ENCODE measurements at regions not wholly inside any gene's neighbourhood (a gene's known extent, or its start where the extent isn't known, plus 50 kb on each side); places are given as distances from the start of the nearest gene placed in this dataset.

- no peak for DNase-seq
Observed at GRCh38 chr2:120428748-120429147, 82.8 kb downstream of the INHBB start.

DNA sequence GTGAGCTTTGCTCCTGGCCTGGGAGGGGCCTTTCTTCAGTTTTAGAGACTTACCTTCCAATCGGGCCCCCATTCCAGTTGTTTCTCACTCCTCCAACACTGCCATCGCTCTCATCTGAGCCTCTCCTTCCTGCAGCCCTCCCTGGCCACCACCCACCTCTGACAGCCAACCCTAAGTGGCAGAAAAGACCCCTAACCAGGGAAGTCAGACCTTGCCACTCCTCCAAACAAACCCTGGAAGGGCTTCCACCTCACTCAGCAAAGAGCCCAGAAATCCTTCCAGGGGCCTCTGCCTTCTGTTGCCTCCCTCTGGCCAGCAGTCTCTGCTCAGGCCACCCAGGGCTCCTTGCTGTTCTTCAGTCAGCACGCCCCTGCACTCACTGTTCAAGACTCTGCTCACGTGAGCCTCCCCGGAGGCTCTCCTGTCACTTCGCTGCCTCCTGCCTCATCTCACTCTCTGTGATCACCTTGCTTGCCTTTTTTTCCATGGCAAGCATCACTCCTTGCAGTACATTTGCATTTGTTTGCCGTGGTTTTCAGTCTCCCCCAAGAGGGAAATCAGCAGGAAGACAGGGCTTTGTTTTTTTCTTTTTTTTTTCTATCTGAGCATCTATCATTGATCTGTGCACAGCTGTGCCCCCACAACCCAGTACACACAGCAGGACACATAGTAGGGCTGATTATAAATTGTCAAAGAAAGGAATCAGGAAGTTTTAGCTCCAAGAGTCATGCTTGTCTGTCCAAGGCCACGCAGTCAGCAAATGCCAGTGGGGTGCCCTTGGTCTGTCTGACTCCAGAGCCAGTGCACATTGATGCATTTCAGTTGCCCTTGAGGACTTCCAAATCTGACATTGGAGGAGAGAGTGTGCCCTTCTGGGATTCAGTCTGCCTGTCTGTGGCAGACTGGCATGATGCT lies 83.9 kb downstream of the INHBB start:
- DNase-seq, result no peak

- no peak for DNase-seq
Observed at GRCh38 chr2:120430501-120430830, 84.5 kb downstream of the INHBB start.

DNA sequence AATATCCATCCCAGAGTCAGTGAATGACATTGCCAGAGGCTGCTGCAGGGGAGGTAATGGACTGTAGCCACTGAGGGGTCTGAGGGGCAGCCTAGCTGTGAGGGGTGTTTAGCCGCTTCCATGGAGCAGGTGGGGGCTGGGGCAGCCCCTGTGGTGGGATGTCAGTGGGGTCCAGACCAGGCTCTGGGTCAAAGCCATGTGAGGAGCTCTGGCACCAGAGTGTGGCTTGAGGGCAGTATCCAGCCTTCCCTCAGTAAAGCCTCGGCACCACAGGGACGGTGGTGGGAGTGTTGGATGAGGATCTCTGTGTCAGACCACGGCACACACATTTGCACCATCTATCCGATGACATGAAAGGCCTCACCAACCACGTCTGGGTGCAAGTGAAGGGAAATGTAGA lies 85.0 kb downstream of the INHBB start:
- no peak for DNase-seq

DNA sequence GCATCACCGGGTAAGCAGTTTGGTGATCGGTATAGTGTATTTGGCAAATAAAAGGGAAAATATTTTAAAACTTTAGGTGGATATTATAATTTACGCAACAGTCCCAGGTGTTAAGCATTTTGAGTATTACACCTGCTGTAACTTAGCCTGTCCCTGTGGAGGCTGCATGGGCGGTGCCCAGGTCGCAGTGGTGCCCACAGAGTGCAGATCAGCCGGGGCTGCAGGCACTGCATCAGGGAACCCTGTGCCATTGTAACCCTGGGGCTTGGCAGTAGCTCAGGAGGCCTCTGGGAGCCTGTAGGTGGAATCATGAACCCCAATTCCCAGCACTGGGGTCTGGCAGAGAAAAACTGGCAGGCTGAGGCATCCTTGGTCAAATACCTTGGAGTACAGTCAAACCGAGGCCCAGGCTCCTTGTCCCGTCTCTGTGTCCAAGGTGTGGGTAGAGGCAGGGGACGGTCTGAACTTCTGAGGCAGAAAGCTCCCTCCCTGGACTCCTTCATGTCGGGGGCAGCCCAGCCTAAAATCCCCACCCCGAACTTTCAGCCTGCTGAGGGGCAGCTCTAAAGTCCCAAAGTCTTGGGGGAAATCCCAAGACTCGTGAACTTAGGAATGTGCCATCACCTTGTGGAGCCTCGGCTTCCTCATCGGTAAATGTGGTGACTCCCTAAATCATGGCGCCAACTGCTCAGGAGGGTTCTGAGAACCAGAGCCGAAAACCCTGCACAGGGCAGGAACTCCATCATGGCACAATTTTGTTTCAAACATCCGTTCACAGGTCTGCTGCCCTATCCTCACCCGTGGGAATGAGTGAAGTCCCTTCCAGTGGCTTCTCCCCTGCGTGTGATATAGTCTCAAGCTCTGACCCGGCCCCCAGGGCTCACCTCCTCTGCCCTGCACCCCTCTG lies 85.7 kb downstream of the INHBB start:
- no peak for DNase-seq

DNA sequence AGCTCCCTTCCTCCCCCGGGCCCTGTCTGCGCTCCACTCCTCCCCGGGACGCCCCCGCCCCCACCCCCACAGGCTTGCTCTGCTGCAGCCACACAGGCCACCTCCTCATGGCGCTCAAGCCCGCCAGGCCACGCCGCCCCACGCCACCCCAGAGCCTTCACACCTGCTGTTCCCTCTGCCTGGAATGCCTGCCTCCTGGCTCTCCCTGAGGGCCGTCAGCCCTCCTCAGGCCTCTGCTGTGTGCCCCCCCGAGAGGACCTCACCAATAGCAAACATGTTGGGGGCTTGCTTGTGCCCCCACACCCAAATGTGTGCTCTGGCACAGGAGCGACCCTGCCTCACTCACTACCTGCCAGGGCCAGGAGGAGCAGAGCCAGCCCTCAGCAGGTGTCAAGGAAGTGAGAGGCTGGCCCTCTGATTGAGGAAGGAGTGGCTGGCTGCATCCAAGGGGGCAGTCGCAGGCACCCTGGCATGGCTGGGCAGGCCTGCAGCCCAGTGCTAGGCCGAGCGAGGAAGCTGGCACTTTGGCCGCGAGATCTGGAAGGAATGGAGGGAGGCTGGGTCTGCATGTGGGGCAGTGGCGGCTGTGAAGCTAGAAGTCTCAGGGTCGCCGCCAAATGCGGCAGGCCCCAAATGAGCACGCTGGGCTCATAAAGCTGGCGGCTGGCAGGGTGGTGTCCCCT lies 86.5 kb downstream of the INHBB start:
- no peak for DNase-seq

GRCh38 chr2:120432976-120433815 lies 87.3 kb downstream of the INHBB start:
- no peak for DNase-seq

DNA sequence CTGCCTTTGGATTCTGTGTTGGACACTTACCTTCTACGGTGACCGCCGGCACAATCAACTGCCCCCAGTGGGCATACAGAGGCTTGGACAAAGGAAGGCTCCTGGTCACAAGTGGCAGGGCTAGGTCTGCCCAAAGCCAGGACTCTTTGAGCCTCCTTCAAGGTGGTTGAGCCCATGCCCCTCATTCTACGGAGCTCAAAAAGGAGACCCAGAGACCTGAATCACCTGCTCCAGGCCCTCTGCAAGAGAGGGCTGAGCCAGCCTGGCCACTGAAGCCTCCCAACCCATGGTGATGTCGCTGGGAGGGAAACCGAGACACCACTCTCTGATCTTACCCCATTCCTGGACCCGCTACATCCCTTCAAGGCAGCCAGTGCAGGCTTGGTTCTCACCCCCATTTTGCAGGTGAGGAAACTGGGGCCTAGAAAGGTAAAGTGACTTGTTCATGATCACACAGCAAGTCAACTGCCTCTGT lies 87.9 kb downstream of the INHBB start:
- DNase-seq, result no peak

DNA sequence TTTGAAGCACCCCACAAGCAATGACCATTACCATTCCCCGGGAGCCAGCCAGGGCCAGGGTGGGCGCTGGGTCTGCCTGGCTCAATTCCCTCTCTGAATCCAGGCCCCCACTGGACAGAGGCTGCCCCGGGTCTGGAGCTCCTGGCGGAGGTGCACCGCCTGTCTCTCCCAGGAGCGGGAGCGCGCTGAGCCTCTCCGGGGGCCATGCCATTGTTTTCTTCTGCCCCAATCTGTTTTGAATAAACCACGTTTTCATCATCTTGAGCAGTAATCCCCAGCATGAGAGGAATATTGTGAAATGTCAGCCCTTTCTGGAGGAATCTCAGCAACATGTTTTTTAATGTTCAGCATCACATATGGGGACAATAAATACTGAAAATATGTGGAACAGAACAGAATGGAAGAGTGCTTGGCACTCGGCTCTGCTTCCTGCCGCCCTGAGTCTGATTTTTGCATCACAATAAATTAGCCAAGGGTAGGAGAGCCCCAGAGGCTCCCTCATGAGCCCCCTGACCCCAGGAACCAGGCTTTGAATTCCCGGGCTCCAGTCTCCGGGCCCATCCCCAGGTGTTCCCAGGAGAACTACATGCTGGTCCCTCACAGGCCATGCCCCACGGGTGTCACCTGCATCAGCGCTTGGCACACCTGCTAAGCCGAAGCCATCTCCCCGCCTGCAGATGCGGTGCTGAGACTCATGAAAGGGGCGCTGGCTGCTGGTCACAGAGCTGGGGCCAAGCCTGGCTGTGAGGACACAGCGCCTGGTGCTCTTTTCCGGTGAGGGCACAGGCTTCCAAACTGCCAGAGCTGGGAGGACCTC lies 88.8 kb downstream of the INHBB start:
- DNase-seq, result no peak

- DNase-seq, result no peak
Observed at GRCh38 chr2:120435671-120436459, 89.9 kb downstream of the INHBB start.

- DNase-seq, result no peak
Observed at GRCh38 chr2:120436460-120436739, 90.5 kb downstream of the INHBB start.

DNA sequence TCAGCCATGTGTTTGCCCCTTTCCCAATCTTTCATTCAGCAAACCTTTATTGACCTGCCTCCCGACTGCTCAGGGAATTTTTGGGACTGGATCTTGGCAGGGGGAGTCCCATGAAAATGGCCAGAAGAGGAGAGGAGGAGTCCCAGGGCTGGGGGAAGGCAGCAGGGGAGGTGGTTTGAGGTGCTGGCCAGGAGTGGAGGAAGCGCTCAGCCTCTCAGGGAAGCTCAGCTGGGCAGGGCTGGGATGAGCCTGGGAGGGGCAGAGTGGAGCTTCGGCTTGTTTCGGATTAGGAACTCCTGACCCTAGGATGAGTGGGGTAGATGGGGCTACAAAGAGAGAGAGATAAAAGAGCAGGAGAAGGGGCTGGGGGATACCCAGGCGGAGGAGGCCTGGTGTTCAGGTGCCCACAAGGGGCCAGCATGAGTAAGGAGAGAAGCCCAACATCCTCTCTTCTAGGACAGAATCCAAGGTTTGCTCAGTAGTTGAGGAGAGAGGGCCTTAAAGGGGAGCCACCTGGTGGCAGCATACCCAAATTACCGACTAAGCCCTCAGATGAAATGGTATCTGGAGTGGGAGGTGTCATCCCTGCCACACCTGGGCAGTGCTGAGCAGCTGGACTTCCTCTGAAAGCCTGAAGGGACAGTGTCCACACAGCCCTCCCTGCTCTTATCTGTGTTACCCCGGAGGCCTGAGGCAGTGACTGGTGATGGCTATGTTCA lies 91.1 kb downstream of the INHBB start:
- DNase-seq, result no peak

DNA sequence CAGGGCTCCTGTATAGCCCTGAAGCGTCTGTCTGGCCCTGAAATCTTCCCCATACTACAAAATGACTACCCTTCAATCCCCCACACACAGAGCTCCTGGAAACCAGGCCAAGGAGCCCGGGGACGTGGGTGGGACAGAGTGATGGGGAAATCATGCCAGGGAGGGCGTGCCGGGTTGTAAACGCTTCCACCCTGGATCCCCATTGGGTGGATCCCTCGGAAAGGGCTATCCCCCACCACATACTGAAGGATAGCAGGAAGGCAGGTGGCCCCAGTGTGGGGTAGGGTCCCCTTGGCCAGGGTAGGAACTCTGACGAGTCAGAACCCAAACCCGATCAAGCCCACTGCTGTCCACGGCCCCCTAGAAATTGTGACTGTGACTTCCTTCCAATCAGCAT lies 91.7 kb downstream of the INHBB start:
- no peak for DNase-seq

DNA sequence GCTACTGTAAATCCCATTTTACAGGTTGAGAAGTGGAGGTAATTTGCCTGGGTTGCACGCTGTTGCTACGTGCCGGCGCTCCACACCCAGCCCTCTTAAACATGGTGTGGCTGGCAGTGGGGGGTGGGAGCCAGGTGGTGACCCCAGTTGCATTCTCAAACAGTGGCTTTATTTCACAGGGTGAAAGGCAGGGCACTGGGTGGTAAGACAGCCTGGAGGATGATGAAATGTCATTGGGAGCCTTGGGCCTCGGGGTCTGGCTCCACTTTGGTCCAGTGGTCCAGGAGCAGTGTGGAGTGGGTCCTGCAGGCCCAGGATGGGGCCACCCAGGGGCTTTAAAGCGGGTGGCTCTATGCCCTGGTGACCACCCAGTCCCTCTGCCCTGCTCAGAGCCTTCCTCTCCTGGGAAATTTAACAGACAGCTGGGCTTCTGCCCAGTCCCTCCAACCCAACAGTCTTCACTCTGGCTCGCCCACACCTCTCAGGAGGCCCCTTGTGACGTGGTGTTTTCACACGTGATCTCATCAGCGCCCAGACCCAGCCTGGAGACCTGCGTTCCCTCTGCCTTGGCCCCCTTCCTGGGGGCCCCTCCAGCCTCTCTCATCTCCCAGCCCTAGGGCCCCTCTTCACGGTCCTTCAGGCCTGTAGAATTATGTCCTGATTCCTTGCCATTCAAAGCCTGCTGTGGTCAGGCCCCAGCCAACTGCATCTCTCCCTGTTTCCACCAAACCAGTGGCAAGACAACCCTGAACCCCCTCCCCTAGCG lies 92.5 kb downstream of the INHBB start:
- no peak for DNase-seq

DNA sequence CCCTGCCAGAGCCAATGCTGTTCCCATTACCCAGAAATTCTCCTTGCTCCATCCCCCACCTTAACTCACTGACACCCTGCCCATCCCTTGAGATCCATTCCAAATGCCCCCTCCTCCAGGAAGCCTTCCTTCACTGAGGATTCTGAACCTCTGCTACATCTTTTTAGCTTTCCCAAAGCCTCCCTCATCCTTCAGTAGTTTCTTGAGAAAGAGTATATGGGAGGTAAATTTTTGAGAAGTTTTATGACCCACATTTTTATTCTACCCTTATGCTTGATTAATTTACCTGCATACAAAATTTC lies 93.1 kb downstream of the INHBB start:
- no peak for DNase-seq

DNA sequence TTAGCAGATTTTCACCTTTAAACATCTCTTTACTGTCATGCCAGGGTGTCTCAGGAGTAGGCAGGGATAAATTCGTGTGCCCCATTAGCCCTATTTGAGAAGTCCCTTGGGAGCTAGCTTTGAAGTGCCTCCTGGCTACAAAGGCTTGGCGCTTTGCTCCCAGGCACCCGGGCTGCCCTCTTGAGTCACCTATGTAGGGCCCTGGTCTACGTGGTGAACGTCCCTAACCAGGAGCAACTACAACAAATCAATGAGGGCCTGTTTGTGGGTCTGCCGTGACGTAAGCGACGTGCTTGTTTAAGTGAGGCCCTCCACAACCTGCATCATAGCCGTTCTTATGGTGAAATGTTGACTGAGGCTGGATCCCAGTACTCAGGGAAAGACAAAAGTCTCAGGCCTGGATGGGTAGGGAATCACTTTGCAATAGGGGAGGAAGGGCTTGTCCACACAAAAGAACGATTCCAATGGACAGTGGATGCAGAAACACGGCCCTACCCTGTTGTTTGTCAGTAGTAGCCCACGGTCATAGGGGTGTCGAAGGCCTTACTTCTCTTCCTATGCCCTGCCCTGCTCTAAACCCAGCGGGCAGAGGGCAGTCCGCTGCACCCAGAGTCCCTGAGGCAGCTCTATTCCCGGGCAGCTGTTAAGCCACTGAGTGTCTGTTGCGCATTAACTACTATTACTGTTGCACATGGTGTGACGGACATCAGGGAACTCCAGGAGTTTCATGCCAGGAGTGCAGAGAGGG lies 93.9 kb downstream of the INHBB start:
- no peak for DNase-seq

- no peak for DNase-seq
Observed at GRCh38 chr2:120440521-120441350, 94.8 kb downstream of the INHBB start.

- no peak for DNase-seq
Observed at GRCh38 chr2:120441351-120441700, 95.4 kb downstream of the INHBB start.
